HCT116 (cell line): ENCODE measurements at regions not wholly inside any gene's neighbourhood (a gene's known extent, or its start where the extent isn't known, plus 50 kb on each side); places are given as distances from the start of the nearest gene placed in this dataset.

Source experiments
- CEBPB ChIP-seq: IDR thresholded peaks from 2 replicates; pipeline ENCODE4 v1.6.1; 2012; ENCODE audit warnings: low read depth
- EZH2 ChIP-seq: fragments of 200-600 bp; sonication (generic); IDR thresholded peaks from 2 replicates; pipeline ENCODE4 v1.6.1; 2017; ENCODE audit warnings: antibody characterized with exemption, mixed run types
- FOSL1 ChIP-seq: IDR thresholded peaks from 2 replicates; pipeline ENCODE4 v1.6.1; 2012; ENCODE audit warnings: low read depth
- JUND ChIP-seq: IDR thresholded peaks from 2 replicates; pipeline ENCODE4 v1.6.1; 2012
- POLR2AphosphoS5 ChIP-seq: IDR thresholded peaks from 2 replicates; pipeline ENCODE4 v1.6.1; 2011; ENCODE audit warnings: mild to moderate bottlenecking, low read depth, low read length, moderate library complexity
- RAD21 ChIP-seq: IDR thresholded peaks from 2 replicates; pipeline ENCODE4 v1.6.1; 2012; ENCODE audit warnings: low read depth, mild to moderate bottlenecking
- SRF ChIP-seq: IDR thresholded peaks from 2 replicates; pipeline ENCODE4 v1.6.1; 2012; ENCODE audit warnings: low read depth
- TCF7L2 ChIP-seq: IDR thresholded peaks from 2 replicates; pipeline ENCODE4 v1.7.0; 2011; ENCODE audit warnings: borderline replicate concordance, inconsistent platforms; ENCODE audit not compliant: insufficient read depth, insufficient read length; ENCODE audit errors: extremely low read depth
- YY1 ChIP-seq: IDR thresholded peaks from 2 replicates; pipeline ENCODE4 v1.6.1; 2011; ENCODE audit warnings: low read length, low read depth, moderate library complexity, mild to moderate bottlenecking; ENCODE audit not compliant: insufficient replicate concordance; ENCODE audit errors: extremely low read depth
- ZFX ChIP-seq: fragments of 450-650 bp; IDR thresholded peaks from 2 replicates; pipeline ENCODE4 v1.6.1; 2017
- ZNF274 ChIP-seq: fragments of 200-500 bp; sonication (Bioruptor generic); IDR thresholded peaks from 2 replicates; pipeline ENCODE4 v1.6.1; 2014; ENCODE audit warnings: mild to moderate bottlenecking, low read depth, low read length, inconsistent platforms
- TF ChIP-seq, protein P1 (sequence below), 3 experiments: fragments of 200-600 bp in 1 of 3; sonication (generic) in 1 of 3; IDR thresholded peaks in 2 of 3; conservative IDR thresholded peaks in 1 of 3; 2 replicates each; pipeline ENCODE4 v1.5.1; 2012 to 2017; ENCODE audit warnings: low read depth in 2 of 3, low read length in 2 of 3, antibody characterized with exemption in 1 of 3, borderline replicate concordance in 1 of 3, control low read depth in 1 of 3, mild to moderate bottlenecking in 1 of 3, mixed read lengths in 1 of 3, mixed run types in 1 of 3, moderate library complexity in 1 of 3; ENCODE audit not compliant: insufficient read depth in 1 of 3
- TF ChIP-seq, protein P2 (sequence below): IDR thresholded peaks from 2 replicates; pipeline ENCODE4 v1.6.1; 2012
- TF ChIP-seq, protein P3 (sequence below): IDR thresholded peaks from 2 replicates; pipeline ENCODE4 v1.6.1; 2012; ENCODE audit warnings: low read depth

DNA sequence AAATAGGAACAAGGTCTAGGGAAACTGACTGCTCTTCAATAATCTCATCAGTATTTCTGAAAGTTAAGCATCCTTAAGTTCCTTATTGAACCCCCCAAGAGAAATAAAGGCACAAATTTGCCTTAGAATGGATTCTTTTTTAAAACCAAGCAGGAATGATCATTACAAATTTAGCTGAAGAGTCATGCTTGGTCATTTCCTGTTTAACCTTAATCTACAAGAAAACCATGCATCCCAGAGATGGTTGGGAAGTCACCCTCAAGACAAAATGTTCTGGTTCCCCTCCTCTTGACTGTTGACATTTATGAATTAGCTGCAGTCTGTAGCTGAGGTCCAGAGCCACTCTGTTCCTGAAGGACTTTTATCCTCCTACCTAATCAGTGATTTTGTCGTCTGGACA is 291.8 kb upstream of the G2E3 start:
- no peak for TF ChIP-seq SRF
- TF ChIP-seq, protein P1, sequence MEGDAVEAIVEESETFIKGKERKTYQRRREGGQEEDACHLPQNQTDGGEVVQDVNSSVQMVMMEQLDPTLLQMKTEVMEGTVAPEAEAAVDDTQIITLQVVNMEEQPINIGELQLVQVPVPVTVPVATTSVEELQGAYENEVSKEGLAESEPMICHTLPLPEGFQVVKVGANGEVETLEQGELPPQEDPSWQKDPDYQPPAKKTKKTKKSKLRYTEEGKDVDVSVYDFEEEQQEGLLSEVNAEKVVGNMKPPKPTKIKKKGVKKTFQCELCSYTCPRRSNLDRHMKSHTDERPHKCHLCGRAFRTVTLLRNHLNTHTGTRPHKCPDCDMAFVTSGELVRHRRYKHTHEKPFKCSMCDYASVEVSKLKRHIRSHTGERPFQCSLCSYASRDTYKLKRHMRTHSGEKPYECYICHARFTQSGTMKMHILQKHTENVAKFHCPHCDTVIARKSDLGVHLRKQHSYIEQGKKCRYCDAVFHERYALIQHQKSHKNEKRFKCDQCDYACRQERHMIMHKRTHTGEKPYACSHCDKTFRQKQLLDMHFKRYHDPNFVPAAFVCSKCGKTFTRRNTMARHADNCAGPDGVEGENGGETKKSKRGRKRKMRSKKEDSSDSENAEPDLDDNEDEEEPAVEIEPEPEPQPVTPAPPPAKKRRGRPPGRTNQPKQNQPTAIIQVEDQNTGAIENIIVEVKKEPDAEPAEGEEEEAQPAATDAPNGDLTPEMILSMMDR (IDR thresholded peaks at IDR 0.05 in 2 of 3, conservative IDR thresholded peaks at IDR 0.05 in 1 of 3; ENCODE audit: borderline replicate concordance in 1 of 3, insufficient read depth in 1 of 3, low read depth in 2 of 3, low read length in 2 of 3) = no peak
- TF ChIP-seq, protein P2, sequence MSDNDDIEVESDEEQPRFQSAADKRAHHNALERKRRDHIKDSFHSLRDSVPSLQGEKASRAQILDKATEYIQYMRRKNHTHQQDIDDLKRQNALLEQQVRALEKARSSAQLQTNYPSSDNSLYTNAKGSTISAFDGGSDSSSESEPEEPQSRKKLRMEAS = no peak
- no peak for TF ChIP-seq YY1
- no peak for TF ChIP-seq CEBPB
- TF ChIP-seq POLR2AphosphoS5 = no peak
- no peak for TF ChIP-seq ZNF274
- TF ChIP-seq EZH2 = no peak
- TF ChIP-seq, protein P3, sequence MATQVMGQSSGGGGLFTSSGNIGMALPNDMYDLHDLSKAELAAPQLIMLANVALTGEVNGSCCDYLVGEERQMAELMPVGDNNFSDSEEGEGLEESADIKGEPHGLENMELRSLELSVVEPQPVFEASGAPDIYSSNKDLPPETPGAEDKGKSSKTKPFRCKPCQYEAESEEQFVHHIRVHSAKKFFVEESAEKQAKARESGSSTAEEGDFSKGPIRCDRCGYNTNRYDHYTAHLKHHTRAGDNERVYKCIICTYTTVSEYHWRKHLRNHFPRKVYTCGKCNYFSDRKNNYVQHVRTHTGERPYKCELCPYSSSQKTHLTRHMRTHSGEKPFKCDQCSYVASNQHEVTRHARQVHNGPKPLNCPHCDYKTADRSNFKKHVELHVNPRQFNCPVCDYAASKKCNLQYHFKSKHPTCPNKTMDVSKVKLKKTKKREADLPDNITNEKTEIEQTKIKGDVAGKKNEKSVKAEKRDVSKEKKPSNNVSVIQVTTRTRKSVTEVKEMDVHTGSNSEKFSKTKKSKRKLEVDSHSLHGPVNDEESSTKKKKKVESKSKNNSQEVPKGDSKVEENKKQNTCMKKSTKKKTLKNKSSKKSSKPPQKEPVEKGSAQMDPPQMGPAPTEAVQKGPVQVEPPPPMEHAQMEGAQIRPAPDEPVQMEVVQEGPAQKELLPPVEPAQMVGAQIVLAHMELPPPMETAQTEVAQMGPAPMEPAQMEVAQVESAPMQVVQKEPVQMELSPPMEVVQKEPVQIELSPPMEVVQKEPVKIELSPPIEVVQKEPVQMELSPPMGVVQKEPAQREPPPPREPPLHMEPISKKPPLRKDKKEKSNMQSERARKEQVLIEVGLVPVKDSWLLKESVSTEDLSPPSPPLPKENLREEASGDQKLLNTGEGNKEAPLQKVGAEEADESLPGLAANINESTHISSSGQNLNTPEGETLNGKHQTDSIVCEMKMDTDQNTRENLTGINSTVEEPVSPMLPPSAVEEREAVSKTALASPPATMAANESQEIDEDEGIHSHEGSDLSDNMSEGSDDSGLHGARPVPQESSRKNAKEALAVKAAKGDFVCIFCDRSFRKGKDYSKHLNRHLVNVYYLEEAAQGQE = no peak
- TF ChIP-seq FOSL1 = no peak
- no peak for TF ChIP-seq RAD21
- no peak for TF ChIP-seq JUND
- no peak for TF ChIP-seq TCF7L2
- TF ChIP-seq ZFX = no peak
